ENCODE measurements at regions not wholly inside any gene's neighbourhood (a gene's known extent, or its start where the extent isn't known, plus 50 kb on each side); places are given as distances from the start of the nearest gene placed in this dataset.

DNA sequence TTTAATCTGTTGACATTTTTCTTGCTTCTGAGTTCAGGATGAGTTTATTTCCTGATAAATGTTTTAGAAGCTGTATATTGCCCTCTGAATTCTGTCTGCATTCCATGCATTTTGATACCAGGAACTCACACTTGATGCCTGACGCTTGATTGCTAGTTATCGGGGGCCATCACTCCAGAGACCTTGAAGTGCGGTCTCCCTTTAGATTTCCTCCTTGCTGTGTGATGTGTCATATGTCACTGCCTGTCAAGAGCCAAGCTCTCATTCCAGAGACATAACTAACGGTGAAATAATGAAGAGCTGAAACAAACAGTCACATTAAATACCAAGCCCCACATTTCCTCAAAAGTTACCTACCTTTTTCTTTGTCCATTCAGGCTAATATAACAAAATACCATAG, 155.5 kb downstream of the TNFSF13B start:
- ChIA-PET POLR2A (no interaction called here), CTCF (interaction anchor here (1.3 kb wide), 1 partner anchor 9 kb away, joined by 4 read pairs; no protein-coding TSS in a partner anchor)
- no peak overlapping the region for H3K9ac ChIP-seq
- H3K27me3 ChIP-seq (ENCODE audit: insufficient read depth) = no peaks in the 10 kb centered on the region
- no peaks in the 10 kb centered on the region for H3F3A ChIP-seq (replicated peaks; ENCODE audit: insufficient read depth)
- H3K27ac ChIP-seq (ENCODE audit: low read depth in 2 of 2, low read length in 1 of 2) = no peak overlapping the region
- H3K4me3 ChIP-seq (ENCODE audit: low read depth in 2 of 2, low read length in 1 of 2) = no peak overlapping the region
- no peaks in the 10 kb centered on the region for H3K4me1 ChIP-seq (ENCODE audit: control insufficient read depth in 1 of 2, insufficient read depth in 2 of 2, low read depth in 1 of 2, low read length in 1 of 2)
- TF ChIP-seq MXI1 (IDR thresholded peaks at IDR 0.05; ENCODE audit: low read depth, low read length) = no peak
- TF ChIP-seq FOXM1 (IDR thresholded peaks at IDR 0.05; ENCODE audit: low read depth) = no peak
- TF ChIP-seq PBX3 (IDR thresholded peaks at IDR 0.05) = no peak
- TF ChIP-seq FOSL2 (IDR thresholded peaks at IDR 0.05; ENCODE audit: borderline replicate concordance, low read depth) = no peak
- no peak for TF ChIP-seq SMC3 (IDR thresholded peaks at IDR 0.05; ENCODE audit: low read depth, low read length)
- no peak for TF ChIP-seq RAD21 (IDR thresholded peaks at IDR 0.05; ENCODE audit: low read length)
- TF ChIP-seq, protein P1, sequence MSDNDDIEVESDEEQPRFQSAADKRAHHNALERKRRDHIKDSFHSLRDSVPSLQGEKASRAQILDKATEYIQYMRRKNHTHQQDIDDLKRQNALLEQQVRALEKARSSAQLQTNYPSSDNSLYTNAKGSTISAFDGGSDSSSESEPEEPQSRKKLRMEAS (IDR thresholded peaks at IDR 0.05; ENCODE audit: low read depth) = no peak
- no peak for TF ChIP-seq USF2 (IDR thresholded peaks at IDR 0.05; ENCODE audit: borderline replicate concordance, low read depth, low read length)
- TF ChIP-seq TCF12 (IDR thresholded peaks at IDR 0.05) = no peak
- no peak for TF ChIP-seq EZH2phosphoT487 (IDR thresholded peaks at IDR 0.05; ENCODE audit: borderline replicate concordance, low read depth)
- H3K36me3 ChIP-seq (replicated peaks in 1 of 2; ENCODE audit: control insufficient read depth in 1 of 2, insufficient read depth in 2 of 2, low read length in 1 of 2) = no peaks in the 10 kb centered on the region
- H3K4me2 ChIP-seq = no peak overlapping the region
- WGBS (ENCODE audit: low lambda C conversion rate) = 66% methylated on average over 4 of the region's 4 CpGs
- no peak for DNase-seq
- H4K20me1 ChIP-seq (ENCODE audit: insufficient read depth) = no peaks in the 10 kb centered on the region
- H3K79me2 ChIP-seq (ENCODE audit: insufficient read depth) = no peaks in the 10 kb centered on the region
- H3K9me2 ChIP-seq = no peaks in the 10 kb centered on the region
- no peaks in the 10 kb centered on the region for H3K9me3 ChIP-seq
- no peak overlapping the region for H2AFZ ChIP-seq (ENCODE audit: low read depth)

DNA sequence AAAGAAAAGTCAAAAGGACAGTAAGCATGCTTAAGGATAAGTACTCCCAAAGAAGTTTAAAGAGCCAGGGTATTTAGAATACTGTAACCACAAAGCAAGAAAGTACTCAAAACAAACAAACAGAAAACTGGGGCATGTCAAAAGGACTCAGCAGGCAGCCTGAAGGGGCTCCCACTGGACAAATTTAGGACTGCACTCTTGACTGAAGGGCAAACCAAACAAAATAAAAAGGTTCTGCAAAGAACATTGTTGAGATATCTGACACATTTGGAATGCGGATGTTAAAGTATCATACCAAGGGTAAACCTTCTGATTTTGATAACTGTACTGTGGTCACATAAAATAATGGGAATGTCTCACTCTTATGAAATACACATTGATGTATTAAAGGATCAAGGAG, 157.4 kb downstream of the TNFSF13B start:
- H3K4me2 ChIP-seq = no peak overlapping the region
- no peak overlapping the region for H3K9ac ChIP-seq
- H3K36me3 ChIP-seq (replicated peaks in 1 of 2; ENCODE audit: control insufficient read depth in 1 of 2, insufficient read depth in 2 of 2, low read length in 1 of 2) = no peaks in the 10 kb centered on the region
- no peak for DNase-seq
- H3K79me2 ChIP-seq (ENCODE audit: insufficient read depth) = no peaks in the 10 kb centered on the region
- H4K20me1 ChIP-seq (ENCODE audit: insufficient read depth) = no peaks in the 10 kb centered on the region
- 52% methylated on average over 1 of the region's 1 CpG for WGBS (ENCODE audit: low lambda C conversion rate)
- H3K27me3 ChIP-seq (ENCODE audit: insufficient read depth) = no peaks in the 10 kb centered on the region
- H3K4me3 ChIP-seq (ENCODE audit: low read depth in 2 of 2, low read length in 1 of 2) = no peak overlapping the region
- no peaks in the 10 kb centered on the region for H3F3A ChIP-seq (replicated peaks; ENCODE audit: insufficient read depth)
- H3K27ac ChIP-seq (ENCODE audit: low read depth in 2 of 2, low read length in 1 of 2) = no peak overlapping the region
- H2AFZ ChIP-seq (ENCODE audit: low read depth) = no peak overlapping the region
- H3K4me1 ChIP-seq (ENCODE audit: control insufficient read depth in 1 of 2, insufficient read depth in 2 of 2, low read depth in 1 of 2, low read length in 1 of 2) = no peaks in the 10 kb centered on the region
- ChIA-PET POLR2A (no interaction called here), CTCF (no interaction called here)
- no peaks in the 10 kb centered on the region for H3K9me2 ChIP-seq
- no peaks in the 10 kb centered on the region for H3K9me3 ChIP-seq
- TF ChIP-seq CTCF (IDR thresholded peaks at IDR 0.05) (no peak), TEAD4 (IDR thresholded peaks at IDR 0.05; ENCODE audit: borderline replicate concordance, insufficient read depth) (no peak), CHD2 (IDR thresholded peaks at IDR 0.05; ENCODE audit: low read length, partially characterized antibody) (no peak), FOSL2 (IDR thresholded peaks at IDR 0.05; ENCODE audit: borderline replicate concordance, low read depth) (no peak), EP300 (IDR thresholded peaks at IDR 0.05; ENCODE audit: borderline replicate concordance in 1 of 2, low read depth in 1 of 2, low read length in 1 of 2) (no peak), JUND (IDR thresholded peaks at IDR 0.05) (no peak), GATA2 (CRISPR knock-in tag; IDR thresholded peaks at IDR 0.05) (no peak), SMC3 (IDR thresholded peaks at IDR 0.05; ENCODE audit: low read depth, low read length) (no peak), USF2 (IDR thresholded peaks at IDR 0.05; ENCODE audit: borderline replicate concordance, low read depth, low read length) (no peak), MEF2A (IDR thresholded peaks at IDR 0.05; ENCODE audit: borderline replicate concordance, low read depth) (no peak), FOXJ3 (CRISPR knock-in tag; IDR thresholded peaks at IDR 0.05) (no peak), GABPA (IDR thresholded peaks at IDR 0.05; ENCODE audit: low read depth) (no peak), RFX5 (IDR thresholded peaks at IDR 0.05; ENCODE audit: low read length) (no peak)
- TF ChIP-seq, protein P2, sequence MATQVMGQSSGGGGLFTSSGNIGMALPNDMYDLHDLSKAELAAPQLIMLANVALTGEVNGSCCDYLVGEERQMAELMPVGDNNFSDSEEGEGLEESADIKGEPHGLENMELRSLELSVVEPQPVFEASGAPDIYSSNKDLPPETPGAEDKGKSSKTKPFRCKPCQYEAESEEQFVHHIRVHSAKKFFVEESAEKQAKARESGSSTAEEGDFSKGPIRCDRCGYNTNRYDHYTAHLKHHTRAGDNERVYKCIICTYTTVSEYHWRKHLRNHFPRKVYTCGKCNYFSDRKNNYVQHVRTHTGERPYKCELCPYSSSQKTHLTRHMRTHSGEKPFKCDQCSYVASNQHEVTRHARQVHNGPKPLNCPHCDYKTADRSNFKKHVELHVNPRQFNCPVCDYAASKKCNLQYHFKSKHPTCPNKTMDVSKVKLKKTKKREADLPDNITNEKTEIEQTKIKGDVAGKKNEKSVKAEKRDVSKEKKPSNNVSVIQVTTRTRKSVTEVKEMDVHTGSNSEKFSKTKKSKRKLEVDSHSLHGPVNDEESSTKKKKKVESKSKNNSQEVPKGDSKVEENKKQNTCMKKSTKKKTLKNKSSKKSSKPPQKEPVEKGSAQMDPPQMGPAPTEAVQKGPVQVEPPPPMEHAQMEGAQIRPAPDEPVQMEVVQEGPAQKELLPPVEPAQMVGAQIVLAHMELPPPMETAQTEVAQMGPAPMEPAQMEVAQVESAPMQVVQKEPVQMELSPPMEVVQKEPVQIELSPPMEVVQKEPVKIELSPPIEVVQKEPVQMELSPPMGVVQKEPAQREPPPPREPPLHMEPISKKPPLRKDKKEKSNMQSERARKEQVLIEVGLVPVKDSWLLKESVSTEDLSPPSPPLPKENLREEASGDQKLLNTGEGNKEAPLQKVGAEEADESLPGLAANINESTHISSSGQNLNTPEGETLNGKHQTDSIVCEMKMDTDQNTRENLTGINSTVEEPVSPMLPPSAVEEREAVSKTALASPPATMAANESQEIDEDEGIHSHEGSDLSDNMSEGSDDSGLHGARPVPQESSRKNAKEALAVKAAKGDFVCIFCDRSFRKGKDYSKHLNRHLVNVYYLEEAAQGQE (IDR thresholded peaks at IDR 0.05; ENCODE audit: low read depth, low read length) = no peak

Data from SK-N-SH (cell line).